ENCODE measurements at regions not wholly inside any gene's neighbourhood (a gene's known extent, or its start where the extent isn't known, plus 50 kb on each side); places are given as distances from the start of the nearest gene placed in this dataset.

DNA sequence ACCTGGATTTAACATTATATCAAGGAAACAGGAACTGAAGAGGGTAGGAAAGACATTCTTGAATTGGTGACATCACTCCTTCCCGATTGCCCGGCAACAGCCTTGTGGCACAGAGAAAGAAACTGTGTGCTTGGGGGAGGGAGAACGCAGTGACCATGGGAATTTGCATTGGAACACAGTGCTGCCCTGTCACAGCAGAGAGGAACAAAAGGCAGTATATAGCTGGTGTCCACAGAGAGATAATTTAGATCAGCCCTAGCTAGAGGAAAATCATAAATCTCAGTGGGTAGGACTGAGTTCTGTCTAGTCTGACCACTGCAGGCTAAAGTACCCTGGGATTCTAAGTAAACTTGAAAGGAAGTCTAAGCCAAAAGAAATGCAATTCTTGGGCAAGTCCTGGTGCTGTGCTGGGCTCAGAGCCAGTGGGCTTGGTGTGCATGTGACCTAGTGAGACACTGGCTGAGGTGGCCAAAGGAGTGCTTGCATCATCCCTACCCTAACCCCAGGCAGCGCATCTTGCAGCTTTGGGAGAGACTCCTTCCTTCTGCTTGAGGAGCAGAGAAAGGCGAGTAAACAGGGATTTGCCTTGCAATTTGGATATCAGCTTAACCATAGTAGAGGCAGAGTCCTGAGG, 697.6 kb downstream of the HACE1 start:
- H4K8ac ChIP-seq (ENCODE audit: extremely low read depth, insufficient read depth, low read length), result no peak overlapping the region
- no peak for FAIRE-seq
- no peak overlapping the region for H3K4me2 ChIP-seq (ENCODE audit: insufficient read depth in 1 of 2, low read depth in 2 of 2, low read length in 2 of 2)
- H3K4ac ChIP-seq (replicated peaks; ENCODE audit: insufficient read length, low read depth, low read length), result no peak overlapping the region
- no peak overlapping the region; the same call in 1 of the 2 replicates for H2BK5ac ChIP-seq (ENCODE audit: low read depth, low read length)
- H3K9ac ChIP-seq (replicated peaks in 1 of 4; ENCODE audit: extremely low read depth in 1 of 4, low read depth in 3 of 4, low read length in 3 of 4), result no peak overlapping the region
- WGBS, 2 experiments (ENCODE audit: extremely low coverage in 1 of 2, insufficient coverage in 1 of 2, insufficient read length in 1 of 2, insufficient replicate concordance in 2 of 2, low coverage in 1 of 2, low lambda C conversion rate in 2 of 2, missing lambda C conversion rate in 1 of 2), result 81% methylated on average over 5 of the region's 5 CpGs; no CpG with 5 or more reads in 1 of the 2 experiments
- no peak overlapping the region for H2AK5ac ChIP-seq (ENCODE audit: low read depth, low read length)
- no peaks in the 10 kb centered on the region for H4K20me1 ChIP-seq (replicated peaks in 1 of 2; ENCODE audit: control insufficient read depth in 1 of 2, insufficient read depth in 2 of 2, low read length in 2 of 2)
- H3K79me1 ChIP-seq (ENCODE audit: low read depth, low read length), result no peaks in the 10 kb centered on the region
- 0 out of 4 replicates have a peak, but pooled peaks cover 0 to 11% of the 10 kb centered on the region in 2 experiments for H3K9me3 ChIP-seq (ENCODE audit: insufficient read depth in 2 of 2, low read depth in 1 of 2, low read length in 1 of 2)
- no peak overlapping the region for H4K5ac ChIP-seq (ENCODE audit: insufficient read length, low read depth, low read length)
- no peaks in the 10 kb centered on the region for H3K23me2 ChIP-seq (ENCODE audit: low read depth, low read length)
- H3K4me3 ChIP-seq (ENCODE audit: extremely low read depth in 1 of 4, insufficient read depth in 2 of 4, low read depth in 3 of 4, low read length in 4 of 4), result no peak overlapping the region
- no peak overlapping the region for H3K23ac ChIP-seq (ENCODE audit: insufficient read length)
- H4K91ac ChIP-seq (replicated peaks; ENCODE audit: insufficient read length, low read length), result no peak overlapping the region
- no peak for DNase-seq (ENCODE audit: low read depth in 1 of 2, low spot score in 2 of 2)
- no peak overlapping the region for H3K18ac ChIP-seq (ENCODE audit: extremely low read depth, low read length)
- H2BK15ac ChIP-seq (ENCODE audit: low read length), result no peak overlapping the region
- H3K79me2 ChIP-seq (ENCODE audit: control insufficient read depth in 1 of 2, insufficient read depth in 2 of 2, low read length in 2 of 2), result no peaks in the 10 kb centered on the region
- ChIA-PET CTCF (ENCODE audit: partially characterized antibody) (no interaction called here), POLR2A (ENCODE audit: partially characterized antibody) (interaction anchor here (0.5 kb wide), 1 partner anchor 54 kb away, joined by 3 read pairs; no protein-coding TSS in a partner anchor)
- no peak overlapping the region for H2BK20ac ChIP-seq (ENCODE audit: low read length)
- H2BK120ac ChIP-seq (replicated peaks; ENCODE audit: low read depth, low read length), result no peak overlapping the region
- peaks cover 0 to 2% (median 0%) of the 10 kb centered on the region in 4 experiments; a peak in 1 of 7 replicates for H3K4me1 ChIP-seq (replicated peaks in 1 of 4; ENCODE audit: control insufficient read depth in 3 of 4, insufficient read depth in 4 of 4, low read length in 3 of 4)
- H3K27me3 ChIP-seq (replicated peaks in 1 of 4; ENCODE audit: control insufficient read depth in 3 of 4, extremely low read depth in 1 of 4, insufficient read depth in 3 of 4, low read length in 3 of 4), result no peaks in the 10 kb centered on the region
- H3K27ac ChIP-seq (ENCODE audit: low read depth, low read length), result no peak overlapping the region
- H2BK12ac ChIP-seq (ENCODE audit: low read depth, low read length), result no peak overlapping the region; the same call in 1 of the 2 replicates
- H2AFZ ChIP-seq (ENCODE audit: low read length), result peak overlapping the region; percentile 83; the same call in 1 of the 2 replicates
- no peak overlapping the region for H3K56ac ChIP-seq (replicated peaks; ENCODE audit: insufficient read length, low read depth, low read length)
- H3K36me3 ChIP-seq (ENCODE audit: control insufficient read depth in 2 of 4, insufficient read depth in 4 of 4, low read length in 3 of 4), result no peaks in the 10 kb centered on the region
- no peak overlapping the region for H3K14ac ChIP-seq (ENCODE audit: insufficient read length)
- TF ChIP-seq CHD1 (IDR thresholded peaks at IDR 0.05; ENCODE audit: low read depth, low read length) (no peak), HDAC2 (IDR thresholded peaks at IDR 0.05; ENCODE audit: borderline replicate concordance in 1 of 2, low read depth in 2 of 2, low read length in 2 of 2) (no peak), NANOG (IDR thresholded peaks at IDR 0.05; ENCODE audit: insufficient read depth, low read depth, low read length, poor library complexity, severe bottlenecking) (no peak), CTBP2 (IDR thresholded peaks at IDR 0.05; ENCODE audit: borderline replicate concordance, insufficient read depth, insufficient read length, low read length) (no peak), E2F6 (IDR thresholded peaks at IDR 0.05) (no peak), TAF1 (IDR thresholded peaks at IDR 0.05; ENCODE audit: low read depth, low read length) (no peak), TEAD4 (IDR thresholded peaks at IDR 0.05; ENCODE audit: low read depth, low read length) (no peak), EP300 (IDR thresholded peaks at IDR 0.05; ENCODE audit: borderline replicate concordance in 1 of 2, low read depth in 2 of 2, low read length in 2 of 2) (no peak), GTF2F1 (IDR thresholded peaks at IDR 0.05; ENCODE audit: borderline replicate concordance, low read depth, low read length) (no peak), RFX5 (IDR thresholded peaks at IDR 0.05; ENCODE audit: borderline replicate concordance, low read depth, low read length) (no peak)

Data from H1 (cell line).